HEK293 (cell line): ENCODE measurements at regions not wholly inside any gene's neighbourhood (a gene's known extent, or its start where the extent isn't known, plus 50 kb on each side); places are given as distances from the start of the nearest gene placed in this dataset.
"Not testable (repeated sequence)": the region's sequence is repeated elsewhere in the genome, so short reads cannot be mapped to it uniquely, and the experiment has no call there.

ENCODE experiments used
- CTCF ChIA-PET: fragments of 350-600 bp; formaldehyde crosslinking; extraction: SDS; loops from one replicate; lab custom pipeline; 2021; ENCODE audit warnings: antibody characterized with exemption; lab: Yijun Ruan, JAX
- POLR2A ChIA-PET: fragments of 300-600 bp; formaldehyde crosslinking; extraction: SDS; loops from one replicate; lab custom pipeline; 2020; ENCODE audit warnings: antibody characterized with exemption, inconsistent platforms; lab: Yijun Ruan, JAX
- H3K27ac ChIP-seq: fragments of 200-500 bp; sonication (Bioruptor generic); 2 replicates; pipeline ENCODE4 v1.5.1; 2014; ENCODE audit warnings: low read depth, low read length, control low read depth, inconsistent platforms; ENCODE audit errors: extremely low read depth
- H3K36me3 ChIP-seq, 2 experiments: fragments of 200-500 bp in 1 of 2; sonication (Bioruptor generic) in 1 of 2; 1 replicate in 1 of 2; 2 replicates in 1 of 2; pipeline ENCODE4 v1.5.1; 2014 to 2017; ENCODE audit warnings: inconsistent platforms in 2 of 2, low read length in 2 of 2; ENCODE audit not compliant: control insufficient read depth in 2 of 2, insufficient read depth in 1 of 2
- H3K4me1 ChIP-seq: fragments of 200-500 bp; sonication (Bioruptor generic); 2 replicates; pipeline ENCODE4 v1.5.1; 2014; ENCODE audit warnings: mild to moderate bottlenecking, low read length, inconsistent platforms; ENCODE audit not compliant: control insufficient read depth, insufficient read depth
- H3K4me3 ChIP-seq: 2 replicates; pipeline ENCODE4 v1.5.1; 2011; ENCODE audit warnings: low read depth, mild to moderate bottlenecking, control low read depth, low read length, moderate library complexity
- H3K9me3 ChIP-seq: fragments of 200-500 bp; sonication (Bioruptor generic); 2 replicates; pipeline ENCODE4 v1.5.1; 2014; ENCODE audit warnings: low read depth, low read length, inconsistent platforms; ENCODE audit not compliant: control insufficient read depth, insufficient read depth
- EGR2 ChIP-seq: fragments of 450-650 bp; formaldehyde crosslinking; IDR thresholded peaks from 2 replicates; pipeline ENCODE4 v1.5.1; 2016; ENCODE audit warnings: low read depth, missing biosample characterization, missing genetic modification characterization
- KLF7 ChIP-seq: fragments of 450-650 bp; formaldehyde crosslinking; IDR thresholded peaks from 2 replicates; pipeline ENCODE4 v1.5.1; 2016; ENCODE audit warnings: missing biosample characterization, missing genetic modification characterization, borderline replicate concordance
- REST ChIP-seq: fragments of 450-650 bp; formaldehyde crosslinking; IDR thresholded peaks from 2 replicates; pipeline ENCODE4 v1.5.1; 2016; ENCODE audit warnings: missing biosample characterization, missing genetic modification characterization
- SCRT1 ChIP-seq: fragments of 450-650 bp; formaldehyde crosslinking; IDR thresholded peaks from 2 replicates; pipeline ENCODE4 v1.5.1; 2016; ENCODE audit warnings: missing biosample characterization, missing genetic modification characterization, borderline replicate concordance
- SCRT2 ChIP-seq: fragments of 450-650 bp; formaldehyde crosslinking; IDR thresholded peaks from 2 replicates; pipeline ENCODE4 v1.5.1; 2016; ENCODE audit warnings: missing biosample characterization, missing genetic modification characterization
- ZBTB49 ChIP-seq: fragments of 450-650 bp; formaldehyde crosslinking; IDR thresholded peaks from 2 replicates; pipeline ENCODE4 v1.5.1; 2016; ENCODE audit warnings: missing biosample characterization, missing genetic modification characterization, low read depth
- ZFHX2 ChIP-seq: fragments of 450-650 bp; formaldehyde crosslinking; conservative IDR thresholded peaks from 2 replicates; pipeline ENCODE4 v1.5.1; 2016; ENCODE audit warnings: missing biosample characterization, missing genetic modification characterization
- ZNF157 ChIP-seq: fragments of 450-650 bp; formaldehyde crosslinking; IDR thresholded peaks from 2 replicates; pipeline ENCODE4 v1.5.1; 2016; ENCODE audit warnings: missing biosample characterization, missing genetic modification characterization
- ZNF274 ChIP-seq, 2 experiments: fragments of 200-500 bp in 1 of 2; fragments of 450-650 bp in 1 of 2; sonication (Bioruptor generic) in 1 of 2; formaldehyde crosslinking in 1 of 2; IDR thresholded peaks; 2 replicates each; pipeline versions ENCODE4 v1.5.1 to v1.6.1; 2014 to 2016; ENCODE audit warnings: borderline replicate concordance in 1 of 2, inconsistent platforms in 1 of 2, low read length in 1 of 2, missing biosample characterization in 1 of 2, missing genetic modification characterization in 1 of 2
- ZNF280C ChIP-seq: fragments of 450-650 bp; formaldehyde crosslinking; IDR thresholded peaks from 2 replicates; pipeline ENCODE4 v1.5.1; 2016; ENCODE audit warnings: missing biosample characterization, missing genetic modification characterization
- ZNF664 ChIP-seq: fragments of 450-650 bp; formaldehyde crosslinking; IDR thresholded peaks from 2 replicates; pipeline ENCODE4 v1.5.1; 2016; ENCODE audit warnings: missing biosample characterization, missing genetic modification characterization
- ZNF704 ChIP-seq: fragments of 450-650 bp; formaldehyde crosslinking; IDR thresholded peaks from 2 replicates; pipeline ENCODE4 v1.5.1; 2016; ENCODE audit warnings: missing biosample characterization, missing genetic modification characterization
- ZNF843 ChIP-seq: fragments of 450-650 bp; formaldehyde crosslinking; IDR thresholded peaks from 2 replicates; pipeline ENCODE4 v1.5.1; 2016; ENCODE audit warnings: missing biosample characterization, missing genetic modification characterization
- ZSCAN23 ChIP-seq: fragments of 450-650 bp; formaldehyde crosslinking; IDR thresholded peaks from 2 replicates; pipeline ENCODE4 v1.5.1; 2016; ENCODE audit warnings: missing biosample characterization, missing genetic modification characterization

GRCh38 chr7:136441835-136442234 lies 426.6 kb upstream of the CHRM2 start:
- no peaks in the 10 kb centered on the region for H3K36me3 ChIP-seq
- no peaks in the 10 kb centered on the region for H3K9me3 ChIP-seq
- H3K4me3 ChIP-seq = no peak overlapping the region
- no peaks in the 10 kb centered on the region for H3K4me1 ChIP-seq
- POLR2A ChIA-PET = no interaction called here
- no peak overlapping the region for H3K27ac ChIP-seq
- TF ChIP-seq SCRT1 (tag by site-specific recombination) = peak; percentile 62; the same call in 1 of the 2 replicates
- peak; percentile 77 for TF ChIP-seq SCRT2 (tag by site-specific recombination)
- TF ChIP-seq ZBTB49 (tag by site-specific recombination) = no peak
- CTCF ChIA-PET = no interaction called here

GRCh38 chr7:136431736-136432135 lies 436.7 kb upstream of the CHRM2 start:
- H3K27ac ChIP-seq, H3K36me3 ChIP-seq, POLR2A ChIA-PET, H3K9me3 ChIP-seq, H3K4me3 ChIP-seq, H3K4me1 ChIP-seq, CTCF ChIA-PET: not testable (repeated sequence)

GRCh38 chr7:136424058-136424457 lies 444.4 kb upstream of the CHRM2 start:
- H3K9me3 ChIP-seq = no peaks in the 10 kb centered on the region
- no peak overlapping the region for H3K27ac ChIP-seq
- H3K36me3 ChIP-seq = no peaks in the 10 kb centered on the region
- TF ChIP-seq KLF7 (tag by site-specific recombination) = no peak
- TF ChIP-seq ZNF704 (tag by site-specific recombination) = no peak
- TF ChIP-seq EGR2 (tag by site-specific recombination) = no peak
- no peak for TF ChIP-seq REST (tag by site-specific recombination)
- no peak for TF ChIP-seq ZSCAN23 (tag by site-specific recombination)
- no peak for TF ChIP-seq ZNF274 (IDR thresholded peaks at IDR 0.05; ENCODE audit: low read length)
- TF ChIP-seq ZNF274 (tag by site-specific recombination; IDR thresholded peaks at IDR 0.05; ENCODE audit: borderline replicate concordance) = no peak
- TF ChIP-seq ZFHX2 (tag by site-specific recombination) = no peak
- TF ChIP-seq ZNF664 (tag by site-specific recombination) = no peak
- no peak for TF ChIP-seq ZNF843 (tag by site-specific recombination)
- TF ChIP-seq ZNF157 = no peak
- TF ChIP-seq ZNF280C (tag by site-specific recombination) = no peak
- CTCF ChIA-PET = no interaction called here
- no peaks in the 10 kb centered on the region for H3K4me1 ChIP-seq
- POLR2A ChIA-PET = no interaction called here
- no peak overlapping the region for H3K4me3 ChIP-seq

GRCh38 chr7:136419740-136420139 lies 442.6 kb upstream of the MTPN start:
- POLR2A ChIA-PET, H3K27ac ChIP-seq, CTCF ChIA-PET, H3K36me3 ChIP-seq, H3K4me3 ChIP-seq, H3K4me1 ChIP-seq, H3K9me3 ChIP-seq: not testable (repeated sequence)
